Uterus (tissue), 3 donors: ENCODE measurements at regions not wholly inside any gene's neighbourhood (a gene's known extent, or its start where the extent isn't known, plus 50 kb on each side); places are given as distances from the start of the nearest gene placed in this dataset.

Experiments used
- DNase-seq, 2 donors: peaks; one replicate each; pipeline ENCODE4 v3.0.0-alpha.2; 2019 to 2020
- H3K27ac ChIP-seq, 2 donors: fragments of 200-600 bp; sonication (generic); 1 replicate in 1 of 2; 2 replicates in 1 of 2; pipeline ENCODE4 v1.5.1; 2016 to 2018
- H3K27me3 ChIP-seq, 2 donors: fragments of 200-600 bp; sonication (generic); one replicate each; pipeline ENCODE4 v1.5.1; 2018 to 2019; ENCODE audit warnings: control low read depth in 1 of 2
- H3K36me3 ChIP-seq, 2 donors: fragments of 200-600 bp; sonication (generic); one replicate each; pipeline ENCODE4 v1.5.1; 2019; ENCODE audit warnings: control low read depth in 1 of 2
- H3K4me1 ChIP-seq, 2 donors: fragments of 200-600 bp; sonication (generic); one replicate each; pipeline ENCODE4 v1.5.1; 2018 to 2019; ENCODE audit warnings: control low read depth in 1 of 2
- H3K4me3 ChIP-seq, 2 donors: fragments of 200-600 bp; sonication (generic); 1 replicate in 1 of 2; 2 replicates in 1 of 2; pipeline ENCODE4 v1.5.1; 2018 to 2019; ENCODE audit warnings: mild to moderate bottlenecking in 1 of 2
- H3K9me3 ChIP-seq, 2 donors: fragments of 200-600 bp; sonication (generic); one replicate each; pipeline ENCODE4 v1.5.1; 2019; ENCODE audit warnings: control low read depth in 1 of 2
- POLR2A ChIP-seq, 2 donors: fragments of 450-650 bp; IDR thresholded peaks; one replicate each; pipeline ENCODE4 v1.6.1; 2016; ENCODE audit warnings: antibody characterized with exemption in 2 of 2, mild to moderate bottlenecking in 1 of 2, moderate library complexity in 1 of 2
- intact Hi-C: fragments of 100-400 bp; cut with DNase I; formaldehyde crosslinking; loops from one replicate; pipeline ENCODE4 v1.15.1; 2023; ENCODE audit warnings: low total_unique reads
- TF ChIP-seq, protein P1 (sequence below), 4 experiments: fragments of 200-600 bp in 2 of 4; fragments of 450-650 bp in 2 of 4; sonication (generic) in 2 of 4; IDR thresholded peaks; one replicate each; pipeline ENCODE4 v1.5.1; 2016 to 2019; ENCODE audit warnings: antibody characterized with exemption in 4 of 4, mild to moderate bottlenecking in 2 of 4, moderate library complexity in 1 of 4
- donor health status: DM: yes; HTN: yes; CAD: no.

DNA sequence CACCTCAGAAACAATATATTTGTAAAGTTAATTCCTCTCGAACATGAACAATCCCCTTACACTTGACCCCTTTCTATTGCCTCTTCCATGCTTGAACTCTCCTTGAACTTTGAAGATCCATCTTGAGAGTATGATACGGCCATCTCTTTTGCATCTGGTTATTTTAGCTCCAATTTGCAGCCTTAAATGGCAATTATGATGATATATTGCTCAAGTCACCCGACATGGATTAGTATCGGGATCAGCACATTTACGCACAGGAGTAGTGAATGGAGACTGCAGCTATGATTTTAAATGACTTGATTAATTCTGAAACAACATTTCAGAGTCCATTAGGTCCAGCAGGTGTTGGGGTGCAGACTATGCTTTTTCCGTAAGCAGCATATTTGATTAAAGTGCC lies 143.8 kb upstream of the PAQR3 start:
- no peak overlapping the region for H3K4me3 ChIP-seq
- H3K27ac ChIP-seq = peak overlapping the region in 1 of 2 donors; percentile 68
- intact Hi-C loops = no loop called here

DNA sequence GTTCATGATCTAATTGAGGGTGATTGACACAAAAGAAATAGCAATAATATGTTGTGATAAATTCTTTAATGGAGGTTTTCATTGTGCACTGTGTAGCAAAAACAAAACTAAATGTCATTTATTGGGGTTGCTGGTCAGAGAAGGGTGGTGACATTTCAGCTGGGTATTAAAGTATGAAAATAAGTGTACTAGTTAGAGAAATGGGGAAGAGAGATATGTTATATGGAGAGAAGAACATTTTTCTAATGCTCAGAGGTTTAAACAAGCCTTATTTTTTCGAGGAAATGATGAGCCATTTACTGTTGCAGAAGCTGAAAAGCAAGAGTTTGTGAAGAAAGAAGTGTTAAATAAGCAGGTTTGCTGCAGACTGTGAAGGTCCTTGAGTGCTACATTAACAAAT lies 142.7 kb upstream of the PAQR3 start:
- no peak for DNase-seq
- Histone ChIP-seq H3K4me1 (no peaks in the 10 kb centered on the region), H3K9me3 (peaks cover 0 to 5% of the 10 kb centered on the region in 2 donors), H3K27me3 (no peaks in the 10 kb centered on the region), H3K27ac (no peak overlapping the region), H3K36me3 (no peaks in the 10 kb centered on the region), H3K4me3 (no peak overlapping the region)
- intact Hi-C loops = no loop called here
- TF ChIP-seq, protein P1, sequence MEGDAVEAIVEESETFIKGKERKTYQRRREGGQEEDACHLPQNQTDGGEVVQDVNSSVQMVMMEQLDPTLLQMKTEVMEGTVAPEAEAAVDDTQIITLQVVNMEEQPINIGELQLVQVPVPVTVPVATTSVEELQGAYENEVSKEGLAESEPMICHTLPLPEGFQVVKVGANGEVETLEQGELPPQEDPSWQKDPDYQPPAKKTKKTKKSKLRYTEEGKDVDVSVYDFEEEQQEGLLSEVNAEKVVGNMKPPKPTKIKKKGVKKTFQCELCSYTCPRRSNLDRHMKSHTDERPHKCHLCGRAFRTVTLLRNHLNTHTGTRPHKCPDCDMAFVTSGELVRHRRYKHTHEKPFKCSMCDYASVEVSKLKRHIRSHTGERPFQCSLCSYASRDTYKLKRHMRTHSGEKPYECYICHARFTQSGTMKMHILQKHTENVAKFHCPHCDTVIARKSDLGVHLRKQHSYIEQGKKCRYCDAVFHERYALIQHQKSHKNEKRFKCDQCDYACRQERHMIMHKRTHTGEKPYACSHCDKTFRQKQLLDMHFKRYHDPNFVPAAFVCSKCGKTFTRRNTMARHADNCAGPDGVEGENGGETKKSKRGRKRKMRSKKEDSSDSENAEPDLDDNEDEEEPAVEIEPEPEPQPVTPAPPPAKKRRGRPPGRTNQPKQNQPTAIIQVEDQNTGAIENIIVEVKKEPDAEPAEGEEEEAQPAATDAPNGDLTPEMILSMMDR (IDR thresholded peaks at IDR 0.05) = no peak
- no peak for TF ChIP-seq POLR2A (IDR thresholded peaks at IDR 0.05)

More for the DNA sequence above, 143.8 kb upstream of the PAQR3 start:
- Histone ChIP-seq H3K4me1 (no peaks in the 10 kb centered on the region), H3K27me3 (no peaks in the 10 kb centered on the region), H3K36me3 (no peaks in the 10 kb centered on the region), H3K9me3 (no peaks in the 10 kb centered on the region)
- DNase-seq = no peak
- TF ChIP-seq POLR2A (IDR thresholded peaks at IDR 0.05) = no peak
- TF ChIP-seq, protein P1 (IDR thresholded peaks at IDR 0.05) = no peak

DNA sequence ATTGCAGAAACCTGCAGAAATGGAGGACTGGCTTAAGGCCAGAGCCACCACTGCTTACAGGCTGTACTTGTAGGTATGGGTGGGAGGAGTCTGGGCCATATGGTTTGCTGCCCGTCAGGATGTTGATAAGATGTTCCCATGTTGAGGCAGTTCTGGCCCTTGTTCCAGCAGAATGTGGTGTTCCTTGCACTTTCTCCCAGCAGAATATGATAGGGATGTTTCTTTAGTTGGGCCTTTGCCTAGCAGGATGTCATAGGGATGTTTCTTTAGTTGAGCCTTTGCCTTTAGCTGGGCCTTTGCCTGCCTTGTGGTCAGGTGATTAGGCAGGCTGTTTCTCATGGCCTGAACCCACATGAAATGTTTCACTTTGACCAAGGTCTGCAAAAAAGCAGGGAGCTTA lies 139.1 kb upstream of the PAQR3 start:
- TF ChIP-seq, protein P1 (IDR thresholded peaks at IDR 0.05) = no peak
- no peak for TF ChIP-seq POLR2A (IDR thresholded peaks at IDR 0.05)
- H3K4me1 ChIP-seq = no peaks in the 10 kb centered on the region
- H3K36me3 ChIP-seq = no peaks in the 10 kb centered on the region
- H3K9me3 ChIP-seq = peaks cover 0 to 5% of the 10 kb centered on the region in 2 donors
- no peaks in the 10 kb centered on the region for H3K27me3 ChIP-seq
- peak; percentile 17 to 18 for DNase-seq
- no peak overlapping the region for H3K4me3 ChIP-seq
- no peak overlapping the region for H3K27ac ChIP-seq
- intact Hi-C loops = no loop called here

DNA sequence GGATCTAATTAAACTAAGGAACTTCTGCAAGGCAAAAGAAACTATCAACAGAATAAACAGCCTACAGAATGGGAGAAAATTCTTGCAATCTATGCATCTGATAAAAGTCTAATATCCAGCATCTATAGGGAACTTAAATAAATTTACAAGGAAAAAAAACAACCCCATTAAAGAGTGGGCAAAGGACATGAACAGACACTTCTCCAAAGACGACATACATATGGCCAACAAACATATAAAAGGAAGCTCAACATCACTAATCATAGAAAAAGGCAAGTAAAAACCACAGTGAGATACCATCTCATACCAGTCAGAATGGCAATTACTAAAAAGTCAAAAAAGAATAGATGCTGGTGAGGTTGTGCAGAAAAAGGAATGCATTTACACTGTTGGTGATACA lies 134.8 kb upstream of the PAQR3 start:
- no peak overlapping the region for H3K4me3 ChIP-seq
- TF ChIP-seq, protein P1 (IDR thresholded peaks at IDR 0.05) = no peak
- TF ChIP-seq POLR2A (IDR thresholded peaks at IDR 0.05) = no peak
- no peaks in the 10 kb centered on the region for H3K27me3 ChIP-seq
- intact Hi-C loops = no loop called here
- no peaks in the 10 kb centered on the region for H3K36me3 ChIP-seq
- DNase-seq = no peak
- H3K4me1 ChIP-seq = no peaks in the 10 kb centered on the region
- H3K9me3 ChIP-seq = peaks cover 0 to 5% of the 10 kb centered on the region in 2 donors
- no peak overlapping the region for H3K27ac ChIP-seq

DNA sequence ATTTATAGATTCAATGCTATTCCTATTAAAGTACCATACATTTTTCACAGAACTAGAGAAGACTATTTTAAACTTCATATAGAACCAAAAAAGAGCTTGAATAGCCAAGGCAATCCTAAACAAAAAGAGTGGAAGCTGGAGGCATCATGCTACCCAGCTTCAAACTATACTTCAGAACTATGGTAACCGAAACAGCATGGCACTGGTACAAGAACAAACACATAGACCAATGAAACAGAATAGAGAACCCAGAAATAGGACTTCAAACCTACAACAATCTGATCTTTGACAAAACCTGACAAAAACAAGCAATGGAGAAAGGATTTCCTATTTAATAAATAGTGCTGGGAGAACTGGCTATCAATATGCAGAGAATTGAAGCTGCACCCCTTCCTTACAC lies 134.2 kb upstream of the PAQR3 start:
- peaks cover 0 to 5% of the 10 kb centered on the region in 2 donors for H3K9me3 ChIP-seq
- no peaks in the 10 kb centered on the region for H3K27me3 ChIP-seq
- H3K27ac ChIP-seq = no peak overlapping the region
- H3K36me3 ChIP-seq = no peaks in the 10 kb centered on the region
- no peak for DNase-seq
- intact Hi-C loops = no loop called here
- H3K4me1 ChIP-seq = no peaks in the 10 kb centered on the region
- TF ChIP-seq, protein P1 (IDR thresholded peaks at IDR 0.05) = no peak
- no peak for TF ChIP-seq POLR2A (IDR thresholded peaks at IDR 0.05)
- no peak overlapping the region for H3K4me3 ChIP-seq
